HFF-Myc (cell line): ENCODE measurements at regions not wholly inside any gene's neighbourhood (a gene's known extent, or its start where the extent isn't known, plus 50 kb on each side); places are given as distances from the start of the nearest gene placed in this dataset.

Experiments
- DNase-seq: peaks from one replicate; pipeline ENCODE4 v3.0.0-alpha.2; 2011; ENCODE audit warnings: low read depth; ENCODE audit errors: extremely low read depth
- H3K4me3 ChIP-seq: replicated peaks from 2 replicates; pipeline ENCODE4 v1.5.1; 2011; ENCODE audit warnings: low read depth, mild to moderate bottlenecking, control low read depth, low read length
- TF ChIP-seq, protein P1 (sequence below): IDR thresholded peaks from 2 replicates; pipeline ENCODE4 v1.5.1; 2012; ENCODE audit warnings: mild to moderate bottlenecking, low read depth, low read length, control low read depth; ENCODE audit errors: missing control alignments

GRCh38 chr2:19569300-19569791 is 210.9 kb upstream of the OSR1 start:
- H3K4me3 ChIP-seq, result no peak overlapping the region
- no peak for DNase-seq
- TF ChIP-seq, protein P1, sequence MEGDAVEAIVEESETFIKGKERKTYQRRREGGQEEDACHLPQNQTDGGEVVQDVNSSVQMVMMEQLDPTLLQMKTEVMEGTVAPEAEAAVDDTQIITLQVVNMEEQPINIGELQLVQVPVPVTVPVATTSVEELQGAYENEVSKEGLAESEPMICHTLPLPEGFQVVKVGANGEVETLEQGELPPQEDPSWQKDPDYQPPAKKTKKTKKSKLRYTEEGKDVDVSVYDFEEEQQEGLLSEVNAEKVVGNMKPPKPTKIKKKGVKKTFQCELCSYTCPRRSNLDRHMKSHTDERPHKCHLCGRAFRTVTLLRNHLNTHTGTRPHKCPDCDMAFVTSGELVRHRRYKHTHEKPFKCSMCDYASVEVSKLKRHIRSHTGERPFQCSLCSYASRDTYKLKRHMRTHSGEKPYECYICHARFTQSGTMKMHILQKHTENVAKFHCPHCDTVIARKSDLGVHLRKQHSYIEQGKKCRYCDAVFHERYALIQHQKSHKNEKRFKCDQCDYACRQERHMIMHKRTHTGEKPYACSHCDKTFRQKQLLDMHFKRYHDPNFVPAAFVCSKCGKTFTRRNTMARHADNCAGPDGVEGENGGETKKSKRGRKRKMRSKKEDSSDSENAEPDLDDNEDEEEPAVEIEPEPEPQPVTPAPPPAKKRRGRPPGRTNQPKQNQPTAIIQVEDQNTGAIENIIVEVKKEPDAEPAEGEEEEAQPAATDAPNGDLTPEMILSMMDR, result no peak

DNA sequence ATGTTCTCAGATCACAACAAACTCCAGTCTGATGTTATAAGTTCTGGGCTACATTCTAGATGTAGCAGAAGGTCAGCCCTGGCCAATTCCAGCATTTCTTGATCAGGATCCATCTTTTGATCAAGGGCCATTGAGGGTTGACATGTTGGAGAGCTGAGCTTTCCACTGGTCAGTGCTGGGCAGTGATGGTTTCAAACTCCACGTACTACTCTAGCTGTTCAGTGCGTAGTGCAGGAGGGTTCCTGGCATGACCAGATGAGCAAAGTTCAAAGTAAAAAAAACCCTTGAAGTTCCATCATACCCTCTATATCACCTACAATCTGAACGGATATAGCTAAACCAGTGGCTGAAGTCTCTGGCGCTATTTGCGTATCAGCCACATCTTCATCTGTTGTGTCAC is 210.4 kb upstream of the OSR1 start:
- H3K4me3 ChIP-seq, result no peak overlapping the region
- DNase-seq, result no peak
- TF ChIP-seq, protein P1, result no peak

DNA sequence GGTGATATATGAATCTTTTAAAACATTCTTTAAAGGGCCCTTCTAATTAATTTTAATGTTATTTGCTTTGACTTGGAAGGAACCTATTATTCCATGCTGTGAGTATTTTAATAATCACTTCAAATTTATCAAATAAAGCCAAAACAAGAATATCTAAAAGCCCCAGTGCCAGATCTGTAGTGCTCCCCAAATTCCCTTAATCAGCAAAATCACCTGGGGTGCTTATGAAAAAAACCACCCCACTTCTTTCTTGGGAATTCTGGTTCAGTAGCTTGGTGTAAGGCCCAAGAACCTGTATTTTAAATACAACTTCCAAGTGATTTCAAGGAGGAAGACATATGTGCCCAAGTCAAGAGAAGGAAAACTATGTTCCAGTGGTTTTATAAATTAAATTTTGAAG is 202.4 kb upstream of the OSR1 start:
- no peak overlapping the region for H3K4me3 ChIP-seq
- TF ChIP-seq, protein P1, result no peak
- no peak for DNase-seq

- DNase-seq, result no peak
- TF ChIP-seq, protein P1, result no peak
- H3K4me3 ChIP-seq, result no peak overlapping the region
Measured at GRCh38 chr2:19559596-19560240, 201.3 kb upstream of the OSR1 start.

DNA sequence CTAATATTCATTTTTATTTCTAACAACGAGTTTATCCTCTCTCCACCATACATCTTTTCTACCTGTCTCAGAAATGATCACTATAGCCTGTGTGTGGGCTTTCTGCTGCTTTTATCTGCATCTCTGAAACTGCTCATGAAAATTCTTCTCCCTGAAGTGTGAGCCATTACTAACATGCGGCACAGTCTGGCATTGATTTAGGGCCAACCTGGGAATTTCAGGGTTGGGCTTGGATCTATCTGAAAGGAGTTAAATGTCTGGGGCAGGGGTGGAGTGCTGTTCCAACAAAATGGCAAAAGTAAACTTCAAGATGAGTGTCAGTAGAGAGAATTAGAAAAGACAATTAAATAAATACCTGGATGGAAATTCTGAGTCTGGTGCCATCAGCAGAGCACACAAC is 198.2 kb upstream of the OSR1 start:
- TF ChIP-seq, protein P1, result no peak
- no peak for DNase-seq
- H3K4me3 ChIP-seq, result no peak overlapping the region

DNA sequence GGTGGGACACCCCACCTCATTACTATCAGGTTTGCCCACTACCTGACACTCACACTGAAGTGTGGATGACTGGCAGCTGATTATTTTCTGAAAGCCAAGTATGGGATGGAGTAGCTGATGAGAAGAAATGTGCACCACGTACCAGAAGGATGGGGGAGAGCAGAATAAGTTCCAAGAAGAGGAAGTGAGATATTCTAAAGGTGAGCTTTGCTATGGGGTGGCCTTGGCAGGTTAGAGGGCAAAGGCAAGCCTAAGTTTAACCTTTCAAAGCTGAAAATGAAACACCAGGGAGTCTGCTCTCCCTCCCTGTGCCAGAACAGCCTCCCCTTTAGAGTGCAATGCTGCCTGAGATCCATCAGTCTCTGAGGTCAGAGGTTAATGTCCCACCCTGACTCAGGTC is 196.1 kb upstream of the OSR1 start:
- TF ChIP-seq, protein P1, result no peak
- DNase-seq, result no peak
- no peak overlapping the region for H3K4me3 ChIP-seq

DNA sequence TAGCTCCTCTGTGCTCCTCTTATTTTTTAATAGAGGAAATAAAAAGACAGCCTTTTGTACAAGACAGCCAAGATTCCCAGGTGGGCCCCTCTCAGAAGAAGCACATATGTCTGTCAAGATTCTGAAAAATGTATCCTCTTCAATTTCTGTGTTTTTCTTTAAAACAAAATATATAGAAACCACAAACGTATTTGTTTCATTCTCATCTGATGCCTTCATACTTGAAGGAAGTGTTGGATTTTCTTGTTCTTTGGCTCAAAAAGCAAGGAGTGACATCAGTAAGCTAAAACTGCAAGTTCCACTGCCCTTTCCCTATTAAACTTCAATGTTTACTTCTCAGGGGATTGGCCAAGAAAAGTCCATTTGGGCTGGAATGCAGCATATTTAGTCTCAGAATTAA is 193.8 kb upstream of the OSR1 start:
- DNase-seq, result no peak
- H3K4me3 ChIP-seq, result no peak overlapping the region
- TF ChIP-seq, protein P1, result no peak
